AG08396 (cell line): ENCODE measurements at regions not wholly inside any gene's neighbourhood (a gene's known extent, or its start where the extent isn't known, plus 50 kb on each side); places are given as distances from the start of the nearest gene placed in this dataset.

ENCODE experiments used
- DNase-seq: peaks from one replicate; pipeline ENCODE4 v3.0.0; 2012; ENCODE audit warnings: low spot score, mixed read lengths

GRCh38 chr3:144142151-144142840 is 170.7 kb downstream of the DIPK2A start:
- DNase-seq, result peak; percentile 40

- DNase-seq, result no peak
Observed at GRCh38 chr3:144148356-144148755, 176.7 kb downstream of the DIPK2A start.

GRCh38 chr3:144151983-144152382 is 180.4 kb downstream of the DIPK2A start:
- DNase-seq, result no peak

- DNase-seq, result no peak
Observed at GRCh38 chr3:144160627-144161026, 189.0 kb downstream of the DIPK2A start.

GRCh38 chr3:144162042-144162441 is 190.4 kb downstream of the DIPK2A start:
- peak; percentile 9 for DNase-seq

GRCh38 chr3:144164352-144164751 is 192.7 kb downstream of the DIPK2A start:
- no peak for DNase-seq

GRCh38 chr3:144165482-144165881 is 193.9 kb downstream of the DIPK2A start:
- no peak for DNase-seq

- DNase-seq, result no peak
Observed at GRCh38 chr3:144167634-144168033, 196.0 kb downstream of the DIPK2A start.

- no peak for DNase-seq
Observed at GRCh38 chr3:144173491-144173890, 201.9 kb downstream of the DIPK2A start.

- DNase-seq, result no peak
Observed at GRCh38 chr3:144175644-144176425, 204.2 kb downstream of the DIPK2A start.

GRCh38 chr3:144177649-144178048 is 206.0 kb downstream of the DIPK2A start:
- no peak for DNase-seq

GRCh38 chr3:144178607-144179006 is 207.0 kb downstream of the DIPK2A start:
- DNase-seq, result no peak

- DNase-seq, result no peak
Observed at GRCh38 chr3:144181062-144181461, 209.4 kb downstream of the DIPK2A start.

- DNase-seq, result no peak
Observed at GRCh38 chr3:144182501-144182900, 210.9 kb downstream of the DIPK2A start.

GRCh38 chr3:144185276-144185675 is 213.7 kb downstream of the DIPK2A start:
- DNase-seq, result no peak

GRCh38 chr3:144187531-144188210 is 216.0 kb downstream of the DIPK2A start:
- DNase-seq, result no peak

- peak; percentile 8 for DNase-seq
Observed at GRCh38 chr3:144189044-144189443, 217.4 kb downstream of the DIPK2A start.

GRCh38 chr3:144197116-144197515 is 225.5 kb downstream of the DIPK2A start:
- DNase-seq, result no peak

GRCh38 chr3:144197582-144197981 is 226.0 kb downstream of the DIPK2A start:
- DNase-seq, result no peak

- no peak for DNase-seq
Observed at GRCh38 chr3:144200004-144200403, 228.4 kb downstream of the DIPK2A start.

- DNase-seq, result no peak
Observed at GRCh38 chr3:144200466-144200865, 228.8 kb downstream of the DIPK2A start.

GRCh38 chr3:144221761-144222160 is 250.1 kb downstream of the DIPK2A start:
- DNase-seq, result no peak

- no peak for DNase-seq
Observed at GRCh38 chr3:144229330-144229729, 257.7 kb downstream of the DIPK2A start.
